HUES6 (cell line): ENCODE measurements at regions not wholly inside any gene's neighbourhood (a gene's known extent, or its start where the extent isn't known, plus 50 kb on each side); places are given as distances from the start of the nearest gene placed in this dataset.
"Not testable (repeated sequence)": the region's sequence is repeated elsewhere in the genome, so short reads cannot be mapped to it uniquely, and the experiment has no call there.

Experiments used
- H3K27ac ChIP-seq: 2 replicates; pipeline ENCODE4 v1.7.0; 2013; ENCODE audit warnings: low read depth, mild to moderate bottlenecking, low read length, inconsistent platforms
- H3K27me3 ChIP-seq: 2 replicates; pipeline ENCODE4 v1.6.1; 2013; ENCODE audit warnings: low read length; ENCODE audit not compliant: control insufficient read depth, insufficient read depth
- H3K36me3 ChIP-seq: 2 replicates; pipeline ENCODE4 v1.6.1; 2013; ENCODE audit warnings: low read length; ENCODE audit not compliant: control insufficient read depth, insufficient read depth
- H3K4me1 ChIP-seq: 2 replicates; pipeline ENCODE4 v1.6.1; 2013; ENCODE audit warnings: low read length; ENCODE audit not compliant: control insufficient read depth, insufficient read depth
- H3K4me3 ChIP-seq: 2 replicates; pipeline ENCODE4 v1.5.1; 2013; ENCODE audit warnings: low read depth, low read length
- H3K9ac ChIP-seq: one replicate; pipeline ENCODE4 v1.6.1; 2013; ENCODE audit warnings: mild to moderate bottlenecking, low read length
- H3K9me3 ChIP-seq: 2 replicates; pipeline ENCODE4 v1.6.1; 2013; ENCODE audit warnings: low read depth, low read length; ENCODE audit not compliant: control insufficient read depth, insufficient read depth

- Histone ChIP-seq H3K27ac (no peak overlapping the region), H3K9ac (no peak overlapping the region), H3K27me3 (no peaks in the 10 kb centered on the region), H3K36me3 (no peaks in the 10 kb centered on the region), H3K4me3 (no peak overlapping the region), H3K4me1 (peaks cover 7% of the 10 kb centered on the region; the same call in 1 of the 2 replicates), H3K9me3 (no peaks in the 10 kb centered on the region; the same call in 1 of the 2 replicates)
These were observed 112.8 kb downstream of the KDR start for GRCh38 chr4:55012363-55013230.

- no peak overlapping the region for H3K4me3 ChIP-seq
- H3K36me3 ChIP-seq = no peaks in the 10 kb centered on the region
- no peak overlapping the region for H3K9ac ChIP-seq
- no peaks in the 10 kb centered on the region; the same call in 1 of the 2 replicates for H3K9me3 ChIP-seq
- no peaks in the 10 kb centered on the region for H3K27me3 ChIP-seq
- H3K4me1 ChIP-seq = peaks cover 7% of the 10 kb centered on the region; the same call in 1 of the 2 replicates
- no peak overlapping the region for H3K27ac ChIP-seq
These were observed 113.6 kb downstream of the KDR start for GRCh38 chr4:55011761-55012160.

- H3K27ac ChIP-seq = no peak overlapping the region
- no peaks in the 10 kb centered on the region for H3K36me3 ChIP-seq
- no peaks in the 10 kb centered on the region for H3K27me3 ChIP-seq
- peaks cover 7% of the 10 kb centered on the region; the same call in 1 of the 2 replicates for H3K4me1 ChIP-seq
- no peaks in the 10 kb centered on the region; the same call in 1 of the 2 replicates for H3K9me3 ChIP-seq
- H3K9ac ChIP-seq = no peak overlapping the region
- no peak overlapping the region for H3K4me3 ChIP-seq
These were observed 114.8 kb downstream of the KDR start for GRCh38 chr4:55010550-55010949.

GRCh38 chr4:55008166-55009056 is 117.0 kb downstream of the KDR start:
- Histone ChIP-seq H3K27me3 (no peaks in the 10 kb centered on the region), H3K4me1 (peaks cover 9% of the 10 kb centered on the region; the same call in 1 of the 2 replicates), H3K36me3 (no peaks in the 10 kb centered on the region), H3K9me3 (no peaks in the 10 kb centered on the region; the same call in 1 of the 2 replicates), H3K27ac (no peak overlapping the region), H3K9ac (no peak overlapping the region), H3K4me3 (no peak overlapping the region)

GRCh38 chr4:55005910-55006309 is 119.5 kb downstream of the KDR start:
- H3K9ac ChIP-seq = no peak overlapping the region
- H3K4me1 ChIP-seq = peaks cover 6% of the 10 kb centered on the region; the same call in 1 of the 2 replicates
- H3K27ac ChIP-seq = no peak overlapping the region
- H3K27me3 ChIP-seq = no peaks in the 10 kb centered on the region
- H3K4me3 ChIP-seq = no peak overlapping the region
- H3K36me3 ChIP-seq = no peaks in the 10 kb centered on the region
- no peaks in the 10 kb centered on the region; the same call in 1 of the 2 replicates for H3K9me3 ChIP-seq

- Histone ChIP-seq H3K9ac (no peak overlapping the region), H3K4me1 (peaks cover 6% of the 10 kb centered on the region; the same call in 1 of the 2 replicates), H3K36me3 (no peaks in the 10 kb centered on the region), H3K4me3 (no peak overlapping the region), H3K27ac (no peak overlapping the region), H3K9me3 (no peaks in the 10 kb centered on the region; the same call in 1 of the 2 replicates), H3K27me3 (no peaks in the 10 kb centered on the region)
These were observed 120.6 kb downstream of the KDR start for GRCh38 chr4:55004831-55005230.

GRCh38 chr4:55002431-55002830 is 123.0 kb downstream of the KDR start:
- Histone ChIP-seq H3K36me3 (no peaks in the 10 kb centered on the region), H3K27me3 (no peaks in the 10 kb centered on the region), H3K27ac (no peak overlapping the region), H3K4me3 (no peak overlapping the region), H3K9me3 (no peaks in the 10 kb centered on the region), H3K4me1 (peaks cover 6% of the 10 kb centered on the region; the same call in 1 of the 2 replicates), H3K9ac (no peak overlapping the region)

GRCh38 chr4:55001538-55001937 is 123.9 kb downstream of the KDR start:
- Histone ChIP-seq H3K27me3 (no peaks in the 10 kb centered on the region), H3K4me1 (peaks cover 6% of the 10 kb centered on the region; the same call in 1 of the 2 replicates), H3K4me3 (no peak overlapping the region), H3K9me3 (no peaks in the 10 kb centered on the region), H3K27ac (no peak overlapping the region), H3K36me3 (no peaks in the 10 kb centered on the region), H3K9ac (no peak overlapping the region)

- Histone ChIP-seq H3K4me1 (no peaks in the 10 kb centered on the region), H3K9me3 (no peaks in the 10 kb centered on the region), H3K27ac (no peak overlapping the region), H3K4me3 (no peak overlapping the region), H3K9ac (no peak overlapping the region), H3K27me3 (no peaks in the 10 kb centered on the region), H3K36me3 (no peaks in the 10 kb centered on the region)
These were observed 126.4 kb downstream of the KDR start for GRCh38 chr4:54999003-54999402.

- H3K9me3 ChIP-seq = peaks cover 13% of the 10 kb centered on the region
- not testable (repeated sequence) for H3K27ac ChIP-seq, H3K27me3 ChIP-seq, H3K9ac ChIP-seq, H3K4me1 ChIP-seq, H3K36me3 ChIP-seq, H3K4me3 ChIP-seq
These were observed 131.8 kb downstream of the KDR start for GRCh38 chr4:54993473-54994026.
